ENCODE measurements at regions not wholly inside any gene's neighbourhood (a gene's known extent, or its start where the extent isn't known, plus 50 kb on each side); places are given as distances from the start of the nearest gene placed in this dataset.

DNA sequence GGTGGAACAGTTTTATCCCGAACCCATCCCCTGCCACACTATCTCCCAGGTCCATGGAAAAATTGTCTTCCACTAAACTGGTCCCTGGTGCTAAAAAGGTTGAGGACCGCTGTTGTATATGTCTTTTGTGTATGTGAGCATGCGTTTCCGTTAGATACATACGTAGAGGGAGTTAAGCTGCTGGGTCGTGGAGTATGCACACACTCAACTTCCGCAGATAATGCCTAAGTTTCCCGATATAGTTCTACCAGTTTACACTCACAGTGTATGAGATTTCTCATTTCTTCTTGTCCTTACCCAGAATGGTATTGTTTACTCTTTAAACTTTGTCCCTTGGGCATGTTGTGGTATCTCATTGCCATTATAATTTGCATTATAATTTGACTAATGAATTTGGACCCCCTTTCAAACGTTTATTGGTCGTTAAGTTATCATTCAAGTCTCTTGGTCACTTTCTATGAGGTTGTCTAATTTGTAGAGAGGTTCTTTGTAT is 50.5 kb upstream of the SCAF8 start:
- no peaks in the 10 kb centered on the region for H4K20me1 ChIP-seq (ENCODE audit: insufficient read depth, low read length)
- TF ChIP-seq, protein P1, sequence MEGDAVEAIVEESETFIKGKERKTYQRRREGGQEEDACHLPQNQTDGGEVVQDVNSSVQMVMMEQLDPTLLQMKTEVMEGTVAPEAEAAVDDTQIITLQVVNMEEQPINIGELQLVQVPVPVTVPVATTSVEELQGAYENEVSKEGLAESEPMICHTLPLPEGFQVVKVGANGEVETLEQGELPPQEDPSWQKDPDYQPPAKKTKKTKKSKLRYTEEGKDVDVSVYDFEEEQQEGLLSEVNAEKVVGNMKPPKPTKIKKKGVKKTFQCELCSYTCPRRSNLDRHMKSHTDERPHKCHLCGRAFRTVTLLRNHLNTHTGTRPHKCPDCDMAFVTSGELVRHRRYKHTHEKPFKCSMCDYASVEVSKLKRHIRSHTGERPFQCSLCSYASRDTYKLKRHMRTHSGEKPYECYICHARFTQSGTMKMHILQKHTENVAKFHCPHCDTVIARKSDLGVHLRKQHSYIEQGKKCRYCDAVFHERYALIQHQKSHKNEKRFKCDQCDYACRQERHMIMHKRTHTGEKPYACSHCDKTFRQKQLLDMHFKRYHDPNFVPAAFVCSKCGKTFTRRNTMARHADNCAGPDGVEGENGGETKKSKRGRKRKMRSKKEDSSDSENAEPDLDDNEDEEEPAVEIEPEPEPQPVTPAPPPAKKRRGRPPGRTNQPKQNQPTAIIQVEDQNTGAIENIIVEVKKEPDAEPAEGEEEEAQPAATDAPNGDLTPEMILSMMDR (IDR thresholded peaks at IDR 0.05; ENCODE audit: borderline replicate concordance, extremely low read depth, low read length, poor library complexity, severe bottlenecking), result no peak
- TF ChIP-seq EZH2 (IDR thresholded peaks at IDR 0.05; ENCODE audit: borderline replicate concordance, low read depth, low read length, severe bottlenecking), result no peak
- ATAC-seq (ENCODE audit: insufficient read depth, low read depth) (no peak), DNase-seq (no peak)
- no peaks in the 10 kb centered on the region for H3K27me3 ChIP-seq (ENCODE audit: insufficient read depth, low read length, poor library complexity)
- H3K4me1 ChIP-seq (ENCODE audit: insufficient read depth, low read length), result no peaks in the 10 kb centered on the region
- H3K9ac ChIP-seq (ENCODE audit: low read depth, low read length), result no peak overlapping the region
- no peaks in the 10 kb centered on the region for H3K36me3 ChIP-seq (ENCODE audit: insufficient read depth, low read length)
- H3K9me3 ChIP-seq (ENCODE audit: insufficient read depth, low read length, severe bottlenecking), result no peaks in the 10 kb centered on the region
- H3K4me2 ChIP-seq (ENCODE audit: insufficient read depth, low read length), result no peak overlapping the region
- H3K27ac ChIP-seq (ENCODE audit: low read length), result no peak overlapping the region
- no peaks in the 10 kb centered on the region for H3K79me2 ChIP-seq (ENCODE audit: insufficient read depth, low read length)
- H2AFZ ChIP-seq (ENCODE audit: low read depth, low read length), result no peak overlapping the region
- no peak overlapping the region for H3K4me3 ChIP-seq (ENCODE audit: low read depth in 1 of 2, low read length in 2 of 2)

All from DND-41 (cell line).